ENCODE measurements at regions not wholly inside any gene's neighbourhood (a gene's known extent, or its start where the extent isn't known, plus 50 kb on each side); places are given as distances from the start of the nearest gene placed in this dataset.

DNA sequence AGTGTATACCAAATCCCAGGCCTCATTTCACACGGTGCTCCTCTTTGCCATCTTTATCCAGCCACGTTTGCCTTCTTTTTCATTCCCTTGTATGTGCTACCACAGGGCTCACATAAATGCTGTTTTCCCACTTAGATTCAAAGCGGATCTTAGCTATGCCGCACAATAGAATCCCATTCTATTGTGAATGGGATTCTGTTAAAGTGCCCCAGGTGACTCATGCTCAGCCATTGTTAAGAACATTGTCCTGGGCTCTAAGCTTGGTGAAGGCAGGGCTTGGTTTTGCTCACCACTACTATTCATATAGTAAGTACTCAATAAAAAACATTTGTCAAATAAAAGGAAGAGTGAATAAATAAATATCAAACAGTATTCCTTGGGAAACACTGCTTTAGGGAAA lies 72.3 kb upstream of the PHYHIPL start:
- no peak overlapping the region for H3K23ac ChIP-seq (ENCODE audit: low read depth, low read length)
- no peak overlapping the region for H2BK20ac ChIP-seq (ENCODE audit: low read depth, low read length)
- no peak overlapping the region for H3K4me3 ChIP-seq (ENCODE audit: insufficient read depth, low read depth, low read length)
- ChIA-PET POLR2A (ENCODE audit: unreplicated experiment) (no interaction called here), CTCF (no interaction called here)
- no peak overlapping the region for H2AK9ac ChIP-seq (replicated peaks; ENCODE audit: low read depth, low read length, poor library complexity)
- H2BK15ac ChIP-seq (ENCODE audit: low read depth, low read length): no peak overlapping the region
- H3K27ac ChIP-seq (ENCODE audit: insufficient read depth, low read length): no peak overlapping the region
- H3K36me3 ChIP-seq (ENCODE audit: control insufficient read depth, insufficient read depth, low read length): no peaks in the 10 kb centered on the region
- no peak overlapping the region for H4K91ac ChIP-seq (ENCODE audit: insufficient read depth, low read depth, low read length)
- dilution Hi-C loops (cut with HindIII; ENCODE audit: low sequenced_read_pairs, unreplicated experiment): no loop called here
- BruUV-seq (replicated peaks): no TSS peak
- H3K4ac ChIP-seq (ENCODE audit: low read depth, low read length): no peak overlapping the region
- in situ Hi-C loops (cut with MboI; ENCODE audit: low sequenced_read_pairs): no loop called here
- no peaks in the 10 kb centered on the region for H3K79me1 ChIP-seq (ENCODE audit: low read depth in 1 of 2, low read length in 2 of 2)
- no peaks in the 10 kb centered on the region for H3K27me3 ChIP-seq (ENCODE audit: control insufficient read depth, insufficient read depth, low read length)
- intact Hi-C loops (cut with micrococcal nuclease): no loop called here
- no peak overlapping the region for H4K5ac ChIP-seq (ENCODE audit: low read depth, low read length)
- no peak for TF ChIP-seq CEBPB (IDR thresholded peaks at IDR 0.05; ENCODE audit: low read depth, low read length)
- no peak for TF ChIP-seq FOS (IDR thresholded peaks at IDR 0.05; ENCODE audit: low read depth, low read length)
- no peak for TF ChIP-seq RFX5 (IDR thresholded peaks at IDR 0.05; ENCODE audit: low read depth, low read length)
- no peak for TF ChIP-seq POLR2A (IDR thresholded peaks at IDR 0.05; ENCODE audit: low read depth, low read length)
- TF ChIP-seq SMC3 (IDR thresholded peaks at IDR 0.05; ENCODE audit: low read depth, low read length): no peak
- no peak for TF ChIP-seq USF2 (IDR thresholded peaks at IDR 0.05; ENCODE audit: low read depth, low read length)
- no peak for TF ChIP-seq RAD21 (IDR thresholded peaks at IDR 0.05; ENCODE audit: low read length)
- no peak for TF ChIP-seq MAFK (IDR thresholded peaks at IDR 0.05; ENCODE audit: low read depth, low read length)
- no peak for TF ChIP-seq RCOR1 (IDR thresholded peaks at IDR 0.05; ENCODE audit: insufficient replicate concordance, low read length)
- TF ChIP-seq CHD1 (IDR thresholded peaks at IDR 0.05; ENCODE audit: low read depth, low read length): no peak
- TF ChIP-seq, protein P1, sequence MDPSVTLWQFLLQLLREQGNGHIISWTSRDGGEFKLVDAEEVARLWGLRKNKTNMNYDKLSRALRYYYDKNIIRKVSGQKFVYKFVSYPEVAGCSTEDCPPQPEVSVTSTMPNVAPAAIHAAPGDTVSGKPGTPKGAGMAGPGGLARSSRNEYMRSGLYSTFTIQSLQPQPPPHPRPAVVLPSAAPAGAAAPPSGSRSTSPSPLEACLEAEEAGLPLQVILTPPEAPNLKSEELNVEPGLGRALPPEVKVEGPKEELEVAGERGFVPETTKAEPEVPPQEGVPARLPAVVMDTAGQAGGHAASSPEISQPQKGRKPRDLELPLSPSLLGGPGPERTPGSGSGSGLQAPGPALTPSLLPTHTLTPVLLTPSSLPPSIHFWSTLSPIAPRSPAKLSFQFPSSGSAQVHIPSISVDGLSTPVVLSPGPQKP (IDR thresholded peaks at IDR 0.05; ENCODE audit: borderline replicate concordance, low read depth, low read length): no peak
- TF ChIP-seq MAZ (IDR thresholded peaks at IDR 0.05; ENCODE audit: borderline replicate concordance, low read depth, low read length): no peak
- no peaks in the 10 kb centered on the region for H3K4me1 ChIP-seq (ENCODE audit: control insufficient read depth, insufficient read depth, low read length)
- H2BK120ac ChIP-seq (ENCODE audit: low read depth, low read length): no peak overlapping the region
- H2AK5ac ChIP-seq (ENCODE audit: low read depth, low read length): no peak overlapping the region
- no peaks in the 10 kb centered on the region for H3K9me1 ChIP-seq (ENCODE audit: insufficient read depth, low read length)
- H4K20me1 ChIP-seq (ENCODE audit: insufficient read depth, low read length): no peaks in the 10 kb centered on the region
- no peak overlapping the region for H4K8ac ChIP-seq (ENCODE audit: low read depth in 2 of 2, low read length in 2 of 2)
- DNase-seq (no peak), ATAC-seq (ENCODE audit: low read depth) (no peak)
- H2BK5ac ChIP-seq (ENCODE audit: low read depth, low read length, poor library complexity, severe bottlenecking): no peak overlapping the region
- H3K9ac ChIP-seq (ENCODE audit: low read depth, low read length): no peak overlapping the region
- H3K14ac ChIP-seq (replicated peaks; ENCODE audit: low read depth, low read length): no peak overlapping the region
- no CpG with 5 or more reads among the region's 4 CpGs for WGBS, 2 experiments (ENCODE audit: extremely low coverage in 2 of 2, insufficient read length in 1 of 2)
- no peak overlapping the region for H3K4me2 ChIP-seq (ENCODE audit: low read depth, low read length)
- H3K9me3 ChIP-seq (ENCODE audit: control insufficient read depth, insufficient read depth, low read length): no peaks in the 10 kb centered on the region
- H3K56ac ChIP-seq (ENCODE audit: extremely low read depth, insufficient read depth, low read length): no peak overlapping the region
- no peak overlapping the region for H3K18ac ChIP-seq (ENCODE audit: low read depth, low read length)
- no peak overlapping the region for H2AFZ ChIP-seq (replicated peaks; ENCODE audit: low read length, poor library complexity)
